HUES48 (cell line): ENCODE measurements at regions not wholly inside any gene's neighbourhood (a gene's known extent, or its start where the extent isn't known, plus 50 kb on each side); places are given as distances from the start of the nearest gene placed in this dataset.

ENCODE experiments used
- H3K27ac ChIP-seq: one replicate; pipeline ENCODE4 v1.7.0; 2013; ENCODE audit warnings: low read depth, low read length, inconsistent platforms
- H3K27me3 ChIP-seq: 2 replicates; pipeline ENCODE4 v1.6.1; 2013; ENCODE audit warnings: mild to moderate bottlenecking, low read length; ENCODE audit not compliant: control insufficient read depth, insufficient read depth
- H3K36me3 ChIP-seq: 2 replicates; pipeline ENCODE4 v1.6.1; 2013; ENCODE audit warnings: low read length; ENCODE audit not compliant: control insufficient read depth, insufficient read depth
- H3K4me1 ChIP-seq: 2 replicates; pipeline ENCODE4 v1.6.1; 2013; ENCODE audit warnings: mild to moderate bottlenecking, low read length; ENCODE audit not compliant: control insufficient read depth, insufficient read depth
- H3K4me3 ChIP-seq: 2 replicates; pipeline ENCODE4 v1.5.1; 2013; ENCODE audit warnings: mild to moderate bottlenecking, low read depth, low read length
- H3K9ac ChIP-seq: 2 replicates; pipeline ENCODE4 v1.6.1; 2013; ENCODE audit warnings: mild to moderate bottlenecking, low read depth, low read length, moderate library complexity
- H3K9me3 ChIP-seq: 2 replicates; pipeline ENCODE4 v1.6.1; 2013; ENCODE audit warnings: low read length; ENCODE audit not compliant: control insufficient read depth, insufficient read depth

- no peak overlapping the region for H3K4me3 ChIP-seq
- no peak overlapping the region for H3K27ac ChIP-seq
- no peak overlapping the region for H3K9ac ChIP-seq
- peaks cover 49% of the 10 kb centered on the region for H3K36me3 ChIP-seq
- H3K27me3 ChIP-seq: no peaks in the 10 kb centered on the region
- no peaks in the 10 kb centered on the region for H3K9me3 ChIP-seq
- H3K4me1 ChIP-seq: peaks cover 10% of the 10 kb centered on the region
These were observed 117.7 kb downstream of the RFLNA start for GRCh38 chr12:124412646-124413015.

GRCh38 chr12:124411953-124412645 lies 117.2 kb downstream of the RFLNA start:
- Histone ChIP-seq H3K36me3 (peaks cover 44% of the 10 kb centered on the region), H3K4me1 (peaks cover 10% of the 10 kb centered on the region), H3K4me3 (no peak overlapping the region), H3K9me3 (no peaks in the 10 kb centered on the region), H3K9ac (no peak overlapping the region), H3K27ac (no peak overlapping the region), H3K27me3 (no peaks in the 10 kb centered on the region)

- Histone ChIP-seq H3K4me3 (no peak overlapping the region), H3K4me1 (peaks cover 10% of the 10 kb centered on the region), H3K9ac (no peak overlapping the region), H3K36me3 (peaks cover 39% of the 10 kb centered on the region), H3K9me3 (no peaks in the 10 kb centered on the region), H3K27me3 (no peaks in the 10 kb centered on the region), H3K27ac (no peak overlapping the region)
These were observed 116.5 kb downstream of the RFLNA start for GRCh38 chr12:124411281-124411878.

GRCh38 chr12:124410354-124411175 lies 115.7 kb downstream of the RFLNA start:
- H3K36me3 ChIP-seq: peaks cover 39% of the 10 kb centered on the region
- no peaks in the 10 kb centered on the region for H3K27me3 ChIP-seq
- peak overlapping the region; percentile 55 for H3K27ac ChIP-seq
- H3K9ac ChIP-seq: no peak overlapping the region
- H3K4me3 ChIP-seq: no peak overlapping the region
- no peaks in the 10 kb centered on the region for H3K9me3 ChIP-seq
- H3K4me1 ChIP-seq: peaks cover 10% of the 10 kb centered on the region

- Histone ChIP-seq H3K4me1 (peaks cover 19% of the 10 kb centered on the region), H3K9ac (no peak overlapping the region), H3K36me3 (peaks cover 34% of the 10 kb centered on the region), H3K9me3 (no peaks in the 10 kb centered on the region), H3K4me3 (no peak overlapping the region), H3K27me3 (no peaks in the 10 kb centered on the region), H3K27ac (no peak overlapping the region)
These were observed 114.1 kb downstream of the RFLNA start for GRCh38 chr12:124408822-124409517.

GRCh38 chr12:124407074-124407473 lies 112.2 kb downstream of the RFLNA start:
- Histone ChIP-seq H3K36me3 (peaks cover 20% of the 10 kb centered on the region), H3K4me3 (no peak overlapping the region)

GRCh38 chr12:124406043-124406442 lies 111.2 kb downstream of the RFLNA start:
- no peaks in the 10 kb centered on the region for H3K9me3 ChIP-seq
- H3K27ac ChIP-seq: no peak overlapping the region
- no peak overlapping the region for H3K9ac ChIP-seq
- H3K4me1 ChIP-seq: peaks cover 13% of the 10 kb centered on the region
- no peaks in the 10 kb centered on the region for H3K27me3 ChIP-seq
- no peak overlapping the region for H3K4me3 ChIP-seq
- H3K36me3 ChIP-seq: peaks cover 26% of the 10 kb centered on the region

More at GRCh38 chr12:124407074-124407473, 112.2 kb downstream of the RFLNA start:
- no peak overlapping the region for H3K9ac ChIP-seq
- H3K27me3 ChIP-seq: no peaks in the 10 kb centered on the region
- H3K9me3 ChIP-seq: no peaks in the 10 kb centered on the region
- H3K27ac ChIP-seq: no peak overlapping the region
- H3K4me1 ChIP-seq: peaks cover 19% of the 10 kb centered on the region

GRCh38 chr12:124405592-124405991 lies 110.7 kb downstream of the RFLNA start:
- Histone ChIP-seq H3K4me1 (peaks cover 11% of the 10 kb centered on the region), H3K27me3 (no peaks in the 10 kb centered on the region), H3K9ac (no peak overlapping the region), H3K27ac (no peak overlapping the region), H3K4me3 (no peak overlapping the region), H3K36me3 (peaks cover 30% of the 10 kb centered on the region), H3K9me3 (no peaks in the 10 kb centered on the region)

GRCh38 chr12:124405151-124405550 lies 110.3 kb downstream of the RFLNA start:
- no peak overlapping the region for H3K9ac ChIP-seq
- no peak overlapping the region for H3K4me3 ChIP-seq
- no peak overlapping the region for H3K27ac ChIP-seq
- H3K36me3 ChIP-seq: peaks cover 34% of the 10 kb centered on the region
- H3K4me1 ChIP-seq: peaks cover 9% of the 10 kb centered on the region
- no peaks in the 10 kb centered on the region for H3K27me3 ChIP-seq
- H3K9me3 ChIP-seq: no peaks in the 10 kb centered on the region

GRCh38 chr12:124404162-124404784 lies 109.4 kb downstream of the RFLNA start:
- Histone ChIP-seq H3K9ac (no peak overlapping the region), H3K4me3 (no peak overlapping the region), H3K27ac (no peak overlapping the region), H3K27me3 (no peaks in the 10 kb centered on the region), H3K36me3 (peaks cover 28% of the 10 kb centered on the region), H3K4me1 (peaks cover 9% of the 10 kb centered on the region), H3K9me3 (no peaks in the 10 kb centered on the region)
